IMR-90 (cell line): ENCODE measurements at regions not wholly inside any gene's neighbourhood (a gene's known extent, or its start where the extent isn't known, plus 50 kb on each side); places are given as distances from the start of the nearest gene placed in this dataset.

Experiments
- ATAC-seq: fragments of 200-7000 bp; cut with Tn5 transposase; 2 replicates; pipeline ENCODE4 v1.9.1; 2020; ENCODE audit warnings: low read depth, mild to moderate bottlenecking, moderate library complexity
- BruUV-seq: library from RNA; stranded (reverse); fragments of 400-500 nt; replicated peaks from 2 replicates; lab custom pipeline; 2021; lab: Mats Ljungman, UMichigan
- CTCF ChIA-PET: fragments of 300-600 bp; formaldehyde crosslinking; extraction: SDS; loops from one replicate; lab custom pipeline; 2021; ENCODE audit warnings: antibody characterized with exemption; lab: Yijun Ruan, JAX
- POLR2A ChIA-PET: fragments of 300-600 bp; sonication (Branson Sonifier 250); formaldehyde crosslinking; loops from one replicate; lab custom pipeline; 2022; ENCODE audit warnings: antibody characterized with exemption; ENCODE audit not compliant: unreplicated experiment; lab: Charles Lee
- DNase-seq: peaks from one replicate; pipeline ENCODE4 v3.0.0; 2013
- H2AFZ ChIP-seq: replicated peaks from 2 replicates; pipeline ENCODE3; 2013; ENCODE audit warnings: low read length, mild to moderate bottlenecking; ENCODE audit not compliant: poor library complexity
- H2AK5ac ChIP-seq: 2 replicates; pipeline ENCODE4 v1.6.1; 2013; ENCODE audit warnings: low read depth, low read length, inconsistent platforms
- H2AK9ac ChIP-seq: replicated peaks from 2 replicates; pipeline ENCODE3; 2013; ENCODE audit warnings: mild to moderate bottlenecking, low read depth, low read length, moderate library complexity; ENCODE audit not compliant: poor library complexity
- H2BK120ac ChIP-seq: 2 replicates; pipeline ENCODE4 v1.6.1; 2013; ENCODE audit warnings: low read depth, low read length, inconsistent platforms
- H2BK15ac ChIP-seq: 3 replicates; pipeline ENCODE4 v1.6.1; 2013; ENCODE audit warnings: low read depth, low read length, inconsistent platforms
- H2BK20ac ChIP-seq: 2 replicates; pipeline ENCODE4 v1.6.1; 2013; ENCODE audit warnings: low read depth, mild to moderate bottlenecking, inconsistent platforms, low read length, moderate library complexity
- H2BK5ac ChIP-seq: 2 replicates; pipeline ENCODE4 v1.6.1; 2013; ENCODE audit warnings: mild to moderate bottlenecking, low read depth, low read length, inconsistent platforms; ENCODE audit not compliant: poor library complexity, severe bottlenecking
- H3K14ac ChIP-seq: replicated peaks from 2 replicates; pipeline ENCODE4 v1.6.1; 2013; ENCODE audit warnings: low read depth, low read length, inconsistent platforms
- H3K18ac ChIP-seq: 2 replicates; pipeline ENCODE4 v1.6.1; 2013; ENCODE audit warnings: low read depth, low read length, control low read depth
- H3K23ac ChIP-seq: 2 replicates; pipeline ENCODE4 v1.6.1; 2013; ENCODE audit warnings: low read depth, low read length, inconsistent platforms
- H3K27ac ChIP-seq: 2 replicates; pipeline ENCODE4 v1.5.1; 2013; ENCODE audit warnings: mild to moderate bottlenecking, control low read depth, low read length; ENCODE audit not compliant: insufficient read depth
- H3K27me3 ChIP-seq: 2 replicates; pipeline ENCODE4 v1.6.1; 2013; ENCODE audit warnings: low read length; ENCODE audit not compliant: control insufficient read depth, insufficient read depth
- H3K36me3 ChIP-seq: 2 replicates; pipeline ENCODE4 v1.6.1; 2013; ENCODE audit warnings: low read length, mixed read lengths; ENCODE audit not compliant: control insufficient read depth, insufficient read depth
- H3K4ac ChIP-seq: 2 replicates; pipeline ENCODE4 v1.6.1; 2013; ENCODE audit warnings: low read depth, low read length, inconsistent platforms
- H3K4me1 ChIP-seq: 2 replicates; pipeline ENCODE4 v1.6.1; 2013; ENCODE audit warnings: low read length, mixed read lengths; ENCODE audit not compliant: control insufficient read depth, insufficient read depth
- H3K4me2 ChIP-seq: 2 replicates; pipeline ENCODE4 v1.6.1; 2013; ENCODE audit warnings: low read depth, mild to moderate bottlenecking, control low read depth, low read length, moderate library complexity
- H3K4me3 ChIP-seq: 2 replicates; pipeline ENCODE4 v1.5.1; 2013; ENCODE audit warnings: low read depth, mild to moderate bottlenecking, control low read depth, low read length, moderate library complexity; ENCODE audit not compliant: insufficient read depth
- H3K56ac ChIP-seq: 2 replicates; pipeline ENCODE4 v1.6.1; 2013; ENCODE audit warnings: low read length, inconsistent platforms; ENCODE audit not compliant: insufficient read depth; ENCODE audit errors: extremely low read depth
- H3K79me1 ChIP-seq, 2 experiments: 2 replicates each; pipeline ENCODE4 v1.6.1; 2013; ENCODE audit warnings: low read length in 2 of 2, inconsistent platforms in 1 of 2, low read depth in 1 of 2
- H3K9ac ChIP-seq: 2 replicates; pipeline ENCODE4 v1.6.1; 2013; ENCODE audit warnings: low read depth, low read length, control low read depth
- H3K9me1 ChIP-seq: 2 replicates; pipeline ENCODE4 v1.6.1; 2013; ENCODE audit warnings: low read length, inconsistent platforms; ENCODE audit not compliant: insufficient read depth
- H3K9me3 ChIP-seq: 2 replicates; pipeline ENCODE4 v1.6.1; 2013; ENCODE audit warnings: low read length; ENCODE audit not compliant: control insufficient read depth, insufficient read depth
- H4K20me1 ChIP-seq: 2 replicates; pipeline ENCODE4 v1.6.1; 2013; ENCODE audit warnings: low read length, inconsistent platforms; ENCODE audit not compliant: insufficient read depth
- H4K5ac ChIP-seq: 2 replicates; pipeline ENCODE4 v1.6.1; 2013; ENCODE audit warnings: mild to moderate bottlenecking, low read depth, low read length, control low read depth
- H4K8ac ChIP-seq, 2 experiments: 2 replicates each; pipeline ENCODE4 v1.6.1; 2013; ENCODE audit warnings: low read depth in 2 of 2, low read length in 2 of 2, control low read depth in 1 of 2, inconsistent platforms in 1 of 2
- H4K91ac ChIP-seq: 2 replicates; pipeline ENCODE4 v1.6.1; 2013; ENCODE audit warnings: low read depth, low read length, inconsistent platforms; ENCODE audit not compliant: insufficient read depth
- CTCF ChIP-seq: conservative IDR thresholded peaks from 2 replicates; pipeline ENCODE4 v1.5.1; 2012; ENCODE audit warnings: mild to moderate bottlenecking, low read depth, low read length, improper control_type of control experiment
- MAZ ChIP-seq: IDR thresholded peaks from 2 replicates; pipeline ENCODE4 v1.6.1; 2012; ENCODE audit warnings: low read depth, mild to moderate bottlenecking, low read length, improper control_type of control experiment, moderate library complexity, borderline replicate concordance
- NFE2L2 ChIP-seq: fragments of 150-350 bp; IDR thresholded peaks from 2 replicates; pipeline ENCODE4 v1.6.1; 2016; ENCODE audit warnings: low read depth, mild to moderate bottlenecking, low read length
- RAD21 ChIP-seq: IDR thresholded peaks from 2 replicates; pipeline ENCODE4 v1.6.1; 2012; ENCODE audit warnings: low read length, improper control_type of control experiment
- WGBS, 2 experiments: methylation state at CpG; one replicate each; pipeline versions ENCODE4 v1.1.5 to v1.1.7; 2013; ENCODE audit warnings: missing lambda C conversion rate in 2 of 2; ENCODE audit not compliant: insufficient read length in 1 of 2; ENCODE audit errors: extremely low coverage in 2 of 2; 5-methylcytosine and 5-hydroxymethylcytosine counted together
- dilution Hi-C: fragments of 300-500 bp; cut with HindIII; formaldehyde crosslinking; loops from one replicate; pipeline ENCODE4 v1.14.3; 2018; ENCODE audit warnings: low sequenced_read_pairs; ENCODE audit not compliant: unreplicated experiment
- in situ Hi-C: fragments of 300-500 bp; cut with MboI; formaldehyde crosslinking; loops from 3 replicates; pipeline ENCODE4 v1.14.3; 2019; ENCODE audit warnings: low sequenced_read_pairs, inconsistent platforms, mixed read lengths
- intact Hi-C: fragments of 100-400 bp; cut with micrococcal nuclease; formaldehyde crosslinking; loops from 2 replicates; pipeline ENCODE4 v1.10.0; 2022
- TF ChIP-seq, protein P1 (sequence below): fragments of 150-350 bp; IDR thresholded peaks from 2 replicates; pipeline ENCODE4 v1.6.1; 2016; ENCODE audit warnings: low read depth, mild to moderate bottlenecking, low read length, moderate library complexity, borderline replicate concordance

- Histone ChIP-seq H2BK120ac (no peak overlapping the region), H3K14ac (no peak overlapping the region), H4K91ac (no peak overlapping the region), H3K23ac (no peak overlapping the region), H3K4ac (no peak overlapping the region), H3K9me1 (no peaks in the 10 kb centered on the region), H3K9me3 (no peaks in the 10 kb centered on the region), H3K27me3 (peaks cover 1% of the 10 kb centered on the region), H3K56ac (no peak overlapping the region), H3K79me1 (no peaks in the 10 kb centered on the region), H2AK9ac (no peak overlapping the region), H2BK5ac (no peak overlapping the region), H4K8ac (no peak overlapping the region), H4K5ac (no peak overlapping the region), H2AK5ac (no peak overlapping the region), H3K27ac (no peak overlapping the region), H3K18ac (no peak overlapping the region), H2BK15ac (no peak overlapping the region), H3K9ac (no peak overlapping the region), H4K20me1 (no peaks in the 10 kb centered on the region), H2BK20ac (no peak overlapping the region), H3K36me3 (no peaks in the 10 kb centered on the region), H3K4me3 (no peak overlapping the region), H3K4me2 (no peak overlapping the region), H3K4me1 (no peaks in the 10 kb centered on the region), H2AFZ (no peak overlapping the region)
- ATAC-seq (no peak), DNase-seq (no peak)
- in situ Hi-C loops (loop anchor here (25.0 kb wide), 1 partner anchor 1288 kb away; no protein-coding TSS in a partner anchor), dilution Hi-C loops (no loop called here), intact Hi-C loops (loop anchor here (5.0 to 10.0 kb wide), 2 partner anchors 266 to 578 kb away; no protein-coding TSS in a partner anchor)
- POLR2A ChIA-PET = no interaction called here
- no peak for TF ChIP-seq MAZ
- no peak for TF ChIP-seq NFE2L2
- TF ChIP-seq, protein P1, sequence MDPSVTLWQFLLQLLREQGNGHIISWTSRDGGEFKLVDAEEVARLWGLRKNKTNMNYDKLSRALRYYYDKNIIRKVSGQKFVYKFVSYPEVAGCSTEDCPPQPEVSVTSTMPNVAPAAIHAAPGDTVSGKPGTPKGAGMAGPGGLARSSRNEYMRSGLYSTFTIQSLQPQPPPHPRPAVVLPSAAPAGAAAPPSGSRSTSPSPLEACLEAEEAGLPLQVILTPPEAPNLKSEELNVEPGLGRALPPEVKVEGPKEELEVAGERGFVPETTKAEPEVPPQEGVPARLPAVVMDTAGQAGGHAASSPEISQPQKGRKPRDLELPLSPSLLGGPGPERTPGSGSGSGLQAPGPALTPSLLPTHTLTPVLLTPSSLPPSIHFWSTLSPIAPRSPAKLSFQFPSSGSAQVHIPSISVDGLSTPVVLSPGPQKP = no peak
- no peak for TF ChIP-seq CTCF
- no peak for TF ChIP-seq RAD21
- no CpG with 5 or more reads among the region's 2 CpGs for WGBS, 2 experiments
- CTCF ChIA-PET = no interaction called here
- no TSS peak for BruUV-seq
These were observed 360.4 kb upstream of the KCNH7 start for GRCh38 chr2:163198972-163199371.
